GM12875 (cell line): ENCODE measurements at regions not wholly inside any gene's neighbourhood (a gene's known extent, or its start where the extent isn't known, plus 50 kb on each side); places are given as distances from the start of the nearest gene placed in this dataset.

ENCODE experiments used
- H3K4me3 ChIP-seq: one replicate; pipeline ENCODE4 v1.5.1; 2011; ENCODE audit warnings: low read depth, low read length, control low read depth
- TF ChIP-seq, protein P1 (sequence below): IDR thresholded peaks from 2 replicates; pipeline ENCODE4 v1.5.1; 2011; ENCODE audit warnings: low read depth, mild to moderate bottlenecking, control low read depth, inconsistent platforms, low read length, moderate library complexity, borderline replicate concordance; ENCODE audit not compliant: insufficient read depth

DNA sequence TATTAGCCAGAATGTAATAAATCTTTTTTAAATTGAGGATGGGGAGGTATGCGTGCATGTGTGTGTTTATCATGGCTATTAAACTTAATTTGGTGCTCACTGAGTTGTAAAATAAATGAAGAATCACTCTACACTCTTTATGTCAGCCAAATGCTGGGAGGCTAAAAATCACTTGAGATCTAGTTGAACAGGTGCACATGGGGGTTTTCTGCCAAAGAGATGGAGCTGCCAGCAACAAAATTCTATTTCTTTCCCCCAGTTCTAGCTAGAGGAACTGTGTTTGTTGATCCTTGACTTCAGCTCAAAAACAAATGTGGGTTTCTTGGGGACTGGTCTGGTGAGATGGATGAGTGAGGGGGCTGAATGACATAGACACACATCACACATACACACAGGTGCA, 183.3 kb upstream of the BTBD3 start:
- H3K4me3 ChIP-seq = no peak overlapping the region
- TF ChIP-seq, protein P1, sequence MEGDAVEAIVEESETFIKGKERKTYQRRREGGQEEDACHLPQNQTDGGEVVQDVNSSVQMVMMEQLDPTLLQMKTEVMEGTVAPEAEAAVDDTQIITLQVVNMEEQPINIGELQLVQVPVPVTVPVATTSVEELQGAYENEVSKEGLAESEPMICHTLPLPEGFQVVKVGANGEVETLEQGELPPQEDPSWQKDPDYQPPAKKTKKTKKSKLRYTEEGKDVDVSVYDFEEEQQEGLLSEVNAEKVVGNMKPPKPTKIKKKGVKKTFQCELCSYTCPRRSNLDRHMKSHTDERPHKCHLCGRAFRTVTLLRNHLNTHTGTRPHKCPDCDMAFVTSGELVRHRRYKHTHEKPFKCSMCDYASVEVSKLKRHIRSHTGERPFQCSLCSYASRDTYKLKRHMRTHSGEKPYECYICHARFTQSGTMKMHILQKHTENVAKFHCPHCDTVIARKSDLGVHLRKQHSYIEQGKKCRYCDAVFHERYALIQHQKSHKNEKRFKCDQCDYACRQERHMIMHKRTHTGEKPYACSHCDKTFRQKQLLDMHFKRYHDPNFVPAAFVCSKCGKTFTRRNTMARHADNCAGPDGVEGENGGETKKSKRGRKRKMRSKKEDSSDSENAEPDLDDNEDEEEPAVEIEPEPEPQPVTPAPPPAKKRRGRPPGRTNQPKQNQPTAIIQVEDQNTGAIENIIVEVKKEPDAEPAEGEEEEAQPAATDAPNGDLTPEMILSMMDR = no peak

DNA sequence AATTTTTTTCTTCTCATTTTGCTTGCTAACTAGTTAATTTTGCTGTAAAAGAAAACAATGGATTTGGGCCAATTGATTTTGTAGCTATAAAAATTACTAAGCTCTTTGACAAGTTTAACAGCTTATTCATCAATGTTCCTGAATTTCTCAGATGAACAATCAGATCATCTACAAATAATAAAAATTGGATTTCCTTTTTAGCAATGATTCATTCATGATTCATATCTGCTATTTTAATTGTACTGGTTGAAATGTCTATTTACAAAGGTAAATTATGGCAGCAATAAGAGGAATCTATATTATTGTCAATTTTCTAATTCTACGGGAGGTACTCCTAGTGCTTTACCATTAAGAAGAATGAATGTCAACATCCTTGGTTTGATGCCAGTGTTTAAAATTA, 178.8 kb upstream of the BTBD3 start:
- H3K4me3 ChIP-seq = no peak overlapping the region
- TF ChIP-seq, protein P1 = no peak

DNA sequence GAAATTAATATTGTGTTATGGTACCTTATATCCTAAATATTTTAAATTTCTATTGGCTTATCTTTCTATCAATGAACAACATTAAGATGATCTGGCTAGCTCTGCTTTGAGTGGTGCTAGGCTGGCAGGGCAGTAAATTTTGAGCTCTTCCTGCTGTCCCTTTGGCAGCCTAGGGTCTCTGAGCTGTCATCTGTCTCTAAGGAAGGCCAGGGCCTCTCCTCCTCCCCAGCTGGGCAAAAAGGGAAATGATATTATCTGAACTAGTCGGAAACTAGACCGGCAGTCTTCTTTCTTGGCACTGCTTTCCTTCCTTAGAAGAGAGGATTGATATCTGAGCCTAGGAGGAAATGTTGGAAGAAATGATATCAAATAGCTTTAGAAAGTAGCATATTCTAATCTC, 176.7 kb upstream of the BTBD3 start:
- H3K4me3 ChIP-seq = no peak overlapping the region
- TF ChIP-seq, protein P1 = no peak

DNA sequence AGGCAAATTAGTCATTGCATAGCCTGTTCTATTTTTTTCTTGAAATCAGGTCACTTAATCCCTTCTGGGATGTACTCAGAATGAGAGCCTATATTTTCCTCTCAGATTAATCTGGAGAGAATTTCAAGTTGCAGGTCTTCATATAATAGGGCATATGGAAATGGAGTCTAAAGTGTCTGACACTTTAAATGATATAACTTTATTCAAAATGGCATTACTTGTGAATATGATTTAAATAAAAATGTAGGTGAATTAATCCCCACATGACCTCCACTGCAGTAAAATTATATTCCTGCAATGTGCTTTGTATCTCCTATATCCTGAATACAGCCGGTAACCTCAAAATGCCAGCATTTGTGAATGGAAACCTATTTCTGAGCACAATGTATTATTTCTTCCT, 172.5 kb upstream of the BTBD3 start:
- TF ChIP-seq, protein P1 = no peak
- no peak overlapping the region for H3K4me3 ChIP-seq

- H3K4me3 ChIP-seq = no peak overlapping the region
- TF ChIP-seq, protein P1 = no peak
These were observed 169.3 kb upstream of the BTBD3 start for GRCh38 chr20:11748436-11748835.

DNA sequence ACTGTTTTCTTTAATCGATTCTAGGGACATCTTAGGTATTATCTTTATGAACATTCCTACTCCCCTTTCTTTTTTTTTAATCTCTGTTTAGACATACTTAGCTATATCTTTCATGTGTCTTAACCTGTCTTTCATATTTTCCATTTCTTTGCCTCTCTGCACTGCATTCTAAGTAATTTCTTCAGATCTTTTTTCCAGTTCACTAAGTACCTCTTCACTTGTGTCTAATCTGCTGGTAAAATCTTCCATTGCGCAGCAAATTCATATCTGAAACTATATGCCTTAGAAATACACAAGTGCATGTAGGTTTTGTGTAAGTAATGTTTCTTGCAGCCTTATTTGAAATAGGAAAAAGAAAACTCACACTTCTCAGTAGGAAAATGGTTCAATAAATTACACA, 165.4 kb upstream of the BTBD3 start:
- TF ChIP-seq, protein P1 = no peak
- no peak overlapping the region for H3K4me3 ChIP-seq

DNA sequence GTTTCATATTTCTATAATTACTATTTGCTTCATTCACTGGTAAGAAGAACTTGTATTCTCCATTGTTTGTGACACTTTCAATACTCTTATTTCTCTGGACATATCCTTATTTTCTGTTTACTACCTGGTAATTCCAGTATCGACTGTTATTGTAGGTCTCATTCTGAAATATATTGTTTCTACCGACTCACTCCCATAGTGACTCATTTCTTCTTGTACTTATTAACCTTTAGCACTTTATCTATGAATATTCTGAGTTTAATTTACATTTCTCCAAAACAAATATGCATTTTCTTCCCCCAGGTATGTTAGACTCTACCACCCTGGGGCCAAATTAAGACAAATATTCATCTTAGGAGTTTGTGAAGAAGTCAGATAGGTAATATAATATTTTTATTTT, 164.5 kb upstream of the BTBD3 start:
- H3K4me3 ChIP-seq = no peak overlapping the region
- TF ChIP-seq, protein P1 = no peak
